Gastroesophageal sphincter (tissue), 3 donors: ENCODE measurements at regions not wholly inside any gene's neighbourhood (a gene's known extent, or its start where the extent isn't known, plus 50 kb on each side); places are given as distances from the start of the nearest gene placed in this dataset.

ENCODE experiments used
- EP300 ChIP-seq: sonication (generic); formaldehyde crosslinking; IDR thresholded peaks from one replicate; pipeline ENCODE4 v1.6.1; 2017; ENCODE audit warnings: antibody characterized with exemption, mild to moderate bottlenecking
- POLR2A ChIP-seq, 2 donors: fragments of 450-650 bp; IDR thresholded peaks; one replicate each; pipeline ENCODE4 v1.6.1; 2017; ENCODE audit warnings: antibody characterized with exemption in 2 of 2, mild to moderate bottlenecking in 2 of 2, moderate library complexity in 1 of 2
- TF ChIP-seq, protein P1 (sequence below), 4 experiments: fragments of 200-600 bp in 2 of 4; fragments of 450-650 bp in 2 of 4; sonication (generic) in 1 of 4; IDR thresholded peaks; one replicate each; pipeline ENCODE4 v1.5.1; 2017 to 2019; ENCODE audit warnings: antibody characterized with exemption in 4 of 4, mild to moderate bottlenecking in 2 of 4, moderate library complexity in 2 of 4

DNA sequence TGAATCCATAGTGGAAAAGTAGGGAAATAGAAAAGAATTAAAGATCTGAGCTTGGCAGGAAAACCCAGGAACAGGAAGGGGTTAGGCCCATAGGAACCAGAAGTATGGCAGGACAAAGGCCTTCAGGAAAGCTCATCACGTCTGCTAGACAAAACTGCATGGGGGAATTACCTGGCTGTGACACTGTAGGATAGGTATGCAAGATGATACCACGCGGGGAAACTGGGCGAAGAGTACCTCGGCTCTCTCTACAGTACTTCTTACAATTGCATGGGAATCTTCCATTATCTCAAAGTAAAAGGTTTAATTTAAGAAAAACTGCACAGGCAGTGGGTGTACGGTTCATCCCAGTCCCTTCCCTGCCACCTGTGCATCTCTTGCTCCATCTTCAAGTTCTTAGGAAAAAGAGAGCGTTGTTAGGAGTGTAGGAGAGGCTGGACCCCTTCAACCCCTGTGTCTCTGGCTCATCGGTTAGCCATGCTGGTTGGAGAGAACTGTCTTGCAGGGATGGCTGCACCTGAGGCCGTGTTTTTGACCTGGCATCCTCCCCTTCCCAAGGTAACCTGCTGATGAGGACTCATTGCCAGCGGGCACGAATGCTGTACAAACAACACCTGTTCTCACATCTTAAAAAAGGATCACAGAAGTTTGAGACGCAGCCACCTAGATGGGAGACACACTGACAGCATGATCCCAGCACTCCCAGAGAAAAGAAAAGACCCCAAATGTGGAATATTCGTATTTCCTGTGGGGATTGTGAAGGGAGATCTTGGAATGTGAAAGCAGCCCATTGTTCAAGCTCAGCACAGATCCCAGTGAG, 120.5 kb upstream of the COPS8 start:
- TF ChIP-seq, protein P1, sequence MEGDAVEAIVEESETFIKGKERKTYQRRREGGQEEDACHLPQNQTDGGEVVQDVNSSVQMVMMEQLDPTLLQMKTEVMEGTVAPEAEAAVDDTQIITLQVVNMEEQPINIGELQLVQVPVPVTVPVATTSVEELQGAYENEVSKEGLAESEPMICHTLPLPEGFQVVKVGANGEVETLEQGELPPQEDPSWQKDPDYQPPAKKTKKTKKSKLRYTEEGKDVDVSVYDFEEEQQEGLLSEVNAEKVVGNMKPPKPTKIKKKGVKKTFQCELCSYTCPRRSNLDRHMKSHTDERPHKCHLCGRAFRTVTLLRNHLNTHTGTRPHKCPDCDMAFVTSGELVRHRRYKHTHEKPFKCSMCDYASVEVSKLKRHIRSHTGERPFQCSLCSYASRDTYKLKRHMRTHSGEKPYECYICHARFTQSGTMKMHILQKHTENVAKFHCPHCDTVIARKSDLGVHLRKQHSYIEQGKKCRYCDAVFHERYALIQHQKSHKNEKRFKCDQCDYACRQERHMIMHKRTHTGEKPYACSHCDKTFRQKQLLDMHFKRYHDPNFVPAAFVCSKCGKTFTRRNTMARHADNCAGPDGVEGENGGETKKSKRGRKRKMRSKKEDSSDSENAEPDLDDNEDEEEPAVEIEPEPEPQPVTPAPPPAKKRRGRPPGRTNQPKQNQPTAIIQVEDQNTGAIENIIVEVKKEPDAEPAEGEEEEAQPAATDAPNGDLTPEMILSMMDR (IDR thresholded peaks at IDR 0.05), result no peak
- no peak for TF ChIP-seq POLR2A (IDR thresholded peaks at IDR 0.05)
- no peak for TF ChIP-seq EP300
